ENCODE measurements at regions not wholly inside any gene's neighbourhood (a gene's known extent, or its start where the extent isn't known, plus 50 kb on each side); places are given as distances from the start of the nearest gene placed in this dataset.
"Not testable (repeated sequence)": the region's sequence is repeated elsewhere in the genome, so short reads cannot be mapped to it uniquely, and the experiment has no call there.

GRCh38 chr10:118965096-118965495 is 64.4 kb upstream of the NANOS1 start:
- no peak for DNase-seq (ENCODE audit: low read depth in 2 of 2)

GRCh38 chr10:118965645-118966044 is 63.9 kb upstream of the NANOS1 start:
- no peak for DNase-seq (ENCODE audit: low read depth in 2 of 2)

GRCh38 chr10:118966076-118966849 is 63.3 kb upstream of the NANOS1 start:
- no peak for DNase-seq (ENCODE audit: low read depth in 2 of 2)

- DNase-seq (ENCODE audit: low read depth in 2 of 2), result no peak
Measured at GRCh38 chr10:118966850-118967125, 62.7 kb upstream of the NANOS1 start.

GRCh38 chr10:118967160-118967559 is 62.4 kb upstream of the NANOS1 start:
- no peak for DNase-seq (ENCODE audit: low read depth in 2 of 2)

- DNase-seq (ENCODE audit: low read depth in 2 of 2), result no peak
Measured at GRCh38 chr10:118968060-118968459, 61.5 kb upstream of the NANOS1 start.

- DNase-seq (ENCODE audit: low read depth in 2 of 2), result no peak
Measured at GRCh38 chr10:118968482-118968881, 61.0 kb upstream of the NANOS1 start.

- no peak for DNase-seq (ENCODE audit: low read depth in 2 of 2)
Measured at GRCh38 chr10:118969014-118969413, 60.5 kb upstream of the NANOS1 start.

- no peak for DNase-seq (ENCODE audit: low read depth in 2 of 2)
Measured at GRCh38 chr10:118970770-118971169, 58.7 kb upstream of the NANOS1 start.

- no peak for DNase-seq (ENCODE audit: low read depth in 2 of 2)
Measured at GRCh38 chr10:118971187-118971586, 58.3 kb upstream of the NANOS1 start.

- no peak for DNase-seq (ENCODE audit: low read depth in 2 of 2)
Measured at GRCh38 chr10:118971876-118972275, 57.6 kb upstream of the NANOS1 start.

GRCh38 chr10:118973744-118974143 is 55.8 kb upstream of the NANOS1 start:
- no peak for DNase-seq (ENCODE audit: low read depth in 2 of 2)

- no peak for DNase-seq (ENCODE audit: low read depth in 2 of 2)
Measured at GRCh38 chr10:118974951-118975350, 54.6 kb upstream of the NANOS1 start.

GRCh38 chr10:118976219-118976618 is 53.3 kb upstream of the NANOS1 start:
- DNase-seq (ENCODE audit: low read depth in 2 of 2), result not testable (repeated sequence)

- DNase-seq (ENCODE audit: low read depth in 2 of 2), result no peak
Measured at GRCh38 chr10:118977022-118977599, 52.4 kb upstream of the NANOS1 start.

- no peak for DNase-seq (ENCODE audit: low read depth in 2 of 2)
Measured at GRCh38 chr10:118977835-118978234, 51.7 kb upstream of the NANOS1 start.

- DNase-seq (ENCODE audit: low read depth in 2 of 2), result no peak
Measured at GRCh38 chr10:118978316-118978997, 51.1 kb upstream of the NANOS1 start.

- DNase-seq (ENCODE audit: low read depth in 2 of 2), result no peak
Measured at GRCh38 chr10:118978998-118979350, 50.5 kb upstream of the NANOS1 start.

GRCh38 chr10:118979661-118980060 is 49.9 kb upstream of the NANOS1 start:
- DNase-seq (ENCODE audit: low read depth in 2 of 2), result no peak
